Prostate gland (tissue), 2 donors: ENCODE measurements at regions not wholly inside any gene's neighbourhood (a gene's known extent, or its start where the extent isn't known, plus 50 kb on each side); places are given as distances from the start of the nearest gene placed in this dataset.

Experiments
- CTCF ChIP-seq, 4 experiments: fragments of 200-600 bp in 2 of 4; fragments of 450-650 bp in 2 of 4; sonication (generic) in 2 of 4; IDR thresholded peaks; 1 replicate in 3 of 4; 2 replicates in 1 of 4; pipeline ENCODE4 v1.5.1; 2016 to 2019; ENCODE audit warnings: antibody characterized with exemption in 4 of 4, mild to moderate bottlenecking in 2 of 4, moderate library complexity in 2 of 4
- POLR2A ChIP-seq: fragments of 450-650 bp; IDR thresholded peaks from one replicate; pipeline ENCODE4 v1.6.1; 2016; ENCODE audit warnings: antibody characterized with exemption, mild to moderate bottlenecking

GRCh38 chrX:46140272-46140671 is 404.9 kb downstream of the ZNF674 start:
- TF ChIP-seq CTCF (IDR thresholded peaks at IDR 0.05) (no peak), POLR2A (no peak)
